Activated naive CD4-positive, alpha-beta T cell treated with anti-CD3 and anti-CD28 coated beads, Interleukin-2, amount 50 U/mL, for 72 hours (primary cell): ENCODE measurements at regions not wholly inside any gene's neighbourhood (a gene's known extent, or its start where the extent isn't known, plus 50 kb on each side); places are given as distances from the start of the nearest gene placed in this dataset.

Experiments
- ATAC-seq, 2 donors: fragments of 150-1000 bp; cut with Tn5 transposase; 2 replicates each; pipeline ENCODE4 v1.10.0; 2021; ENCODE audit warnings: mild to moderate bottlenecking in 2 of 2, moderate library complexity in 2 of 2
- DNase-seq, 2 donors: peaks; one replicate each; pipeline ENCODE4 v3.0.0; 2021 to 2022; ENCODE audit warnings: low spot score in 2 of 2
- H3K27ac Mint-ChIP-seq, 2 donors: one replicate each; pipeline ENCODE4 v1.8.0; 2022; ENCODE audit warnings: mild to moderate bottlenecking in 2 of 2, mixed read lengths in 2 of 2
- H3K36me3 Mint-ChIP-seq, 2 donors: one replicate each; pipeline ENCODE4 v1.8.0; 2022; ENCODE audit warnings: mixed read lengths in 2 of 2
- H3K9me3 Mint-ChIP-seq, 2 donors: one replicate each; pipeline ENCODE4 v1.8.0; 2022; ENCODE audit warnings: mixed read lengths in 2 of 2

GRCh38 chr2:16275661-16276060 is 335.3 kb downstream of the MYCN start:
- H3K9me3 Mint-ChIP-seq = peaks cover 0 to 5% of the 10 kb centered on the region in 2 donors
- H3K27ac Mint-ChIP-seq = no peak overlapping the region
- H3K36me3 Mint-ChIP-seq = no peaks in the 10 kb centered on the region
- DNase-seq (no peak), ATAC-seq (no peak)

- Mint-ChIP-seq H3K9me3 (peaks cover 0 to 5% of the 10 kb centered on the region in 2 donors), H3K27ac (no peak overlapping the region), H3K36me3 (no peaks in the 10 kb centered on the region)
- DNase-seq (no peak), ATAC-seq (no peak)
These were observed 334.8 kb downstream of the MYCN start for GRCh38 chr2:16275131-16275530.

- H3K27ac Mint-ChIP-seq = no peak overlapping the region
- H3K9me3 Mint-ChIP-seq = peaks cover 0 to 5% of the 10 kb centered on the region in 2 donors
- H3K36me3 Mint-ChIP-seq = no peaks in the 10 kb centered on the region
- no peak for DNase-seq
- ATAC-seq = no peak
These were observed 332.8 kb downstream of the MYCN start for GRCh38 chr2:16273111-16273510.

- ATAC-seq (no peak), DNase-seq (no peak)
- no peaks in the 10 kb centered on the region for H3K36me3 Mint-ChIP-seq
- no peak overlapping the region for H3K27ac Mint-ChIP-seq
- peaks cover 0 to 5% of the 10 kb centered on the region in 2 donors for H3K9me3 Mint-ChIP-seq
These were observed 331.9 kb downstream of the MYCN start for GRCh38 chr2:16272038-16272788.

- DNase-seq (no peak), ATAC-seq (no peak)
- Mint-ChIP-seq H3K9me3 (peaks cover 0 to 5% of the 10 kb centered on the region in 2 donors), H3K27ac (no peak overlapping the region), H3K36me3 (no peaks in the 10 kb centered on the region)
These were observed 331.0 kb downstream of the MYCN start for GRCh38 chr2:16271231-16271896.

- ATAC-seq (no peak), DNase-seq (no peak)
- Mint-ChIP-seq H3K36me3 (no peaks in the 10 kb centered on the region), H3K9me3 (peaks cover 0 to 5% of the 10 kb centered on the region in 2 donors), H3K27ac (no peak overlapping the region)
These were observed 330.1 kb downstream of the MYCN start for GRCh38 chr2:16270441-16270840.

- Mint-ChIP-seq H3K36me3 (no peaks in the 10 kb centered on the region), H3K9me3 (peaks cover 0 to 4% of the 10 kb centered on the region in 2 donors), H3K27ac (no peak overlapping the region)
- no peak for DNase-seq
- ATAC-seq = no peak
These were observed 328.1 kb downstream of the MYCN start for GRCh38 chr2:16268301-16269000.

GRCh38 chr2:16266571-16266970 is 326.2 kb downstream of the MYCN start:
- Mint-ChIP-seq H3K27ac (no peak overlapping the region), H3K9me3 (no peaks in the 10 kb centered on the region), H3K36me3 (no peaks in the 10 kb centered on the region)
- DNase-seq (no peak), ATAC-seq (no peak)

- ATAC-seq (no peak), DNase-seq (no peak)
- Mint-ChIP-seq H3K9me3 (no peaks in the 10 kb centered on the region), H3K27ac (no peak overlapping the region), H3K36me3 (no peaks in the 10 kb centered on the region)
These were observed 324.7 kb downstream of the MYCN start for GRCh38 chr2:16264931-16265540.

- DNase-seq (no peak), ATAC-seq (no peak)
- Mint-ChIP-seq H3K9me3 (no peaks in the 10 kb centered on the region), H3K27ac (no peak overlapping the region), H3K36me3 (no peaks in the 10 kb centered on the region)
These were observed 324.1 kb downstream of the MYCN start for GRCh38 chr2:16264491-16264890.

GRCh38 chr2:16263241-16263890 is 323.0 kb downstream of the MYCN start:
- H3K36me3 Mint-ChIP-seq = no peaks in the 10 kb centered on the region
- no peak for ATAC-seq
- no peak for DNase-seq
- H3K27ac Mint-ChIP-seq = no peak overlapping the region
- no peaks in the 10 kb centered on the region for H3K9me3 Mint-ChIP-seq

- ATAC-seq = no peak
- no peak for DNase-seq
- H3K36me3 Mint-ChIP-seq = no peaks in the 10 kb centered on the region
- no peaks in the 10 kb centered on the region for H3K9me3 Mint-ChIP-seq
- no peak overlapping the region for H3K27ac Mint-ChIP-seq
These were observed 322.3 kb downstream of the MYCN start for GRCh38 chr2:16262526-16263178.

- H3K36me3 Mint-ChIP-seq = no peaks in the 10 kb centered on the region
- H3K9me3 Mint-ChIP-seq = no peaks in the 10 kb centered on the region
- no peak for ATAC-seq
- DNase-seq = no peak
- no peak overlapping the region for H3K27ac Mint-ChIP-seq
These were observed 321.4 kb downstream of the MYCN start for GRCh38 chr2:16261791-16262190.

- no peak overlapping the region for H3K27ac Mint-ChIP-seq
- no peak for DNase-seq
- H3K36me3 Mint-ChIP-seq = no peaks in the 10 kb centered on the region
- no peaks in the 10 kb centered on the region for H3K9me3 Mint-ChIP-seq
- no peak for ATAC-seq
These were observed 320.7 kb downstream of the MYCN start for GRCh38 chr2:16261071-16261470.

GRCh38 chr2:16260041-16260830 is 319.9 kb downstream of the MYCN start:
- H3K36me3 Mint-ChIP-seq = no peaks in the 10 kb centered on the region
- ATAC-seq (no peak), DNase-seq (no peak)

GRCh38 chr2:16259010-16259409 is 318.7 kb downstream of the MYCN start:
- H3K36me3 Mint-ChIP-seq = no peaks in the 10 kb centered on the region

More at GRCh38 chr2:16260041-16260830, 319.9 kb downstream of the MYCN start:
- Mint-ChIP-seq H3K9me3 (no peaks in the 10 kb centered on the region), H3K27ac (no peak overlapping the region)

More at GRCh38 chr2:16259010-16259409, 318.7 kb downstream of the MYCN start:
- ATAC-seq (no peak), DNase-seq (no peak)
- Mint-ChIP-seq H3K27ac (no peak overlapping the region), H3K9me3 (no peaks in the 10 kb centered on the region)
